ENCODE measurements at regions not wholly inside any gene's neighbourhood (a gene's known extent, or its start where the extent isn't known, plus 50 kb on each side); places are given as distances from the start of the nearest gene placed in this dataset.

DNA sequence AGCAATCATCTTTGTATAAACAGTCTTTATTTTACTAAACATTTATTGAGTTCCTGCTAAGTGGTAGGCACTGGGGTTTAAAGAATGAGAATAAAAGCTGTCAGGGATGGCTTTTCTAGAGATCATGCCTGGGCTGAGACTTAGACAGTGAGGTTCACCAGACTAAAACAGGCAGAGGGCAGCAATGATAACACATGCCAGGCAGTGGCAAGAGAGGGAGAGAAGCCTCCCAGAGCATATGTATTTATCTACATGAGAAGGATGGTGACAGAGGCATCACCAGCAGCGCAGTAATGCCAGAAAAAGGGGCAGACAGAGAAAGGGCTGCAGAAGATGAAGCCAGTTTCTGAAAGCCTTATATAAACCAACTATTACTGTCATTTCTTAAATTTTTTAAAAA lies 121.0 kb upstream of the CCDC180 start:
- Histone ChIP-seq H3K4me3 (ENCODE audit: extremely low read depth in 1 of 4, insufficient read depth in 2 of 4, low read depth in 3 of 4, low read length in 4 of 4) (no peak overlapping the region), H3K4me1 (replicated peaks in 1 of 4; ENCODE audit: control insufficient read depth in 3 of 4, insufficient read depth in 4 of 4, low read length in 3 of 4) (no peaks in the 10 kb centered on the region; a peak in 1 of 7 replicates), H3K9me3 (ENCODE audit: insufficient read depth in 2 of 2, low read depth in 1 of 2, low read length in 1 of 2) (no peaks in the 10 kb centered on the region), H4K91ac (replicated peaks; ENCODE audit: insufficient read length, low read length) (no peak overlapping the region), H2AFZ (ENCODE audit: low read length) (no peak overlapping the region), H3K4me2 (ENCODE audit: insufficient read depth in 1 of 2, low read depth in 2 of 2, low read length in 2 of 2) (no peak overlapping the region), H3K23me2 (ENCODE audit: low read depth, low read length) (no peaks in the 10 kb centered on the region), H3K18ac (ENCODE audit: extremely low read depth, low read length) (no peak overlapping the region), H2BK120ac (replicated peaks; ENCODE audit: low read depth, low read length) (no peak overlapping the region), H3K79me1 (ENCODE audit: low read depth, low read length) (no peaks in the 10 kb centered on the region), H3K27me3 (replicated peaks in 1 of 4; ENCODE audit: control insufficient read depth in 3 of 4, extremely low read depth in 1 of 4, insufficient read depth in 3 of 4, low read length in 3 of 4) (no peaks in the 10 kb centered on the region), H3K79me2 (ENCODE audit: control insufficient read depth in 1 of 2, insufficient read depth in 2 of 2, low read length in 2 of 2) (no peaks in the 10 kb centered on the region), H2BK12ac (ENCODE audit: low read depth, low read length) (no peak overlapping the region), H2BK5ac (ENCODE audit: low read depth, low read length) (no peak overlapping the region), H3K36me3 (ENCODE audit: control insufficient read depth in 2 of 4, insufficient read depth in 4 of 4, low read length in 3 of 4) (peaks cover 23 to 83% (median 52%) of the 10 kb centered on the region in 4 experiments), H4K8ac (ENCODE audit: extremely low read depth, insufficient read depth, low read length) (no peak overlapping the region), H3K27ac (ENCODE audit: low read depth, low read length) (no peak overlapping the region), H3K23ac (ENCODE audit: insufficient read length) (no peak overlapping the region), H2BK15ac (ENCODE audit: low read length) (no peak overlapping the region), H3K14ac (ENCODE audit: insufficient read length) (no peak overlapping the region), H3K4ac (replicated peaks; ENCODE audit: insufficient read length, low read depth, low read length) (no peak overlapping the region), H3K9ac (replicated peaks in 1 of 4; ENCODE audit: extremely low read depth in 1 of 4, low read depth in 3 of 4, low read length in 3 of 4) (no peak overlapping the region), H4K20me1 (replicated peaks in 1 of 2; ENCODE audit: control insufficient read depth in 1 of 2, insufficient read depth in 2 of 2, low read length in 2 of 2) (no peaks in the 10 kb centered on the region), H2BK20ac (ENCODE audit: low read length) (no peak overlapping the region), H4K5ac (ENCODE audit: insufficient read length, low read depth, low read length) (no peak overlapping the region), H3K56ac (replicated peaks; ENCODE audit: insufficient read length, low read depth, low read length) (no peak overlapping the region), H2AK5ac (ENCODE audit: low read depth, low read length) (no peak overlapping the region)
- no peak for DNase-seq (ENCODE audit: low read depth in 1 of 2, low spot score in 2 of 2)
- WGBS, 2 experiments (ENCODE audit: extremely low coverage in 1 of 2, insufficient coverage in 1 of 2, insufficient read length in 1 of 2, insufficient replicate concordance in 2 of 2, low coverage in 1 of 2, low lambda C conversion rate in 2 of 2, missing lambda C conversion rate in 1 of 2): 93% methylated on average over 1 of the region's 1 CpG; no CpG with 5 or more reads in 1 of the 2 experiments
- FAIRE-seq: no peak
- CTCF ChIA-PET (ENCODE audit: partially characterized antibody): interaction anchor here (0.6 kb wide), 1 partner anchor 110 kb away, joined by 3 read pairs; no protein-coding TSS in a partner anchor
- POLR2A ChIA-PET (ENCODE audit: partially characterized antibody): interaction anchor here (1.2 to 1.8 kb wide), 2 partner anchors 11 to 17 kb away, joined by 4 to 8 read pairs; no protein-coding TSS in a partner anchor
- TF ChIP-seq TAF7 (optimal IDR thresholded peaks at IDR 0.05; ENCODE audit: borderline replicate concordance, low read depth, low read length) (no peak), RBBP5 (IDR thresholded peaks at IDR 0.05; ENCODE audit: borderline replicate concordance, low read depth, low read length) (no peak), NANOG (IDR thresholded peaks at IDR 0.05; ENCODE audit: insufficient read depth, low read depth, low read length, poor library complexity, severe bottlenecking) (no peak), SIRT6 (IDR thresholded peaks at IDR 0.05; ENCODE audit: low read length) (no peak), BCL11A (IDR thresholded peaks at IDR 0.05; ENCODE audit: low read depth in 2 of 2, low read length in 2 of 2) (no peak), CBX8 (IDR thresholded peaks at IDR 0.05; ENCODE audit: borderline replicate concordance, low read depth, low read length) (no peak), CHD1 (IDR thresholded peaks at IDR 0.05; ENCODE audit: low read depth, low read length) (no peak), ZNF274 (IDR thresholded peaks at IDR 0.05; ENCODE audit: borderline replicate concordance, extremely low read depth, low read length) (no peak), CBX5 (IDR thresholded peaks at IDR 0.05; ENCODE audit: low read depth, low read length) (no peak), PHF8 (conservative IDR thresholded peaks at IDR 0.05; ENCODE audit: low read depth, low read length) (no peak), TCF12 (IDR thresholded peaks at IDR 0.05; ENCODE audit: low read depth, low read length) (no peak), CTBP2 (IDR thresholded peaks at IDR 0.05; ENCODE audit: borderline replicate concordance, insufficient read depth, insufficient read length, low read length) (no peak)
- TF ChIP-seq, protein P1, sequence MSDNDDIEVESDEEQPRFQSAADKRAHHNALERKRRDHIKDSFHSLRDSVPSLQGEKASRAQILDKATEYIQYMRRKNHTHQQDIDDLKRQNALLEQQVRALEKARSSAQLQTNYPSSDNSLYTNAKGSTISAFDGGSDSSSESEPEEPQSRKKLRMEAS (IDR thresholded peaks at IDR 0.05): no peak
- TF ChIP-seq, protein P2, sequence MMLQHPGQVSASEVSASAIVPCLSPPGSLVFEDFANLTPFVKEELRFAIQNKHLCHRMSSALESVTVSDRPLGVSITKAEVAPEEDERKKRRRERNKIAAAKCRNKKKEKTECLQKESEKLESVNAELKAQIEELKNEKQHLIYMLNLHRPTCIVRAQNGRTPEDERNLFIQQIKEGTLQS (IDR thresholded peaks at IDR 0.05; ENCODE audit: insufficient read depth, low read depth, low read length): no peak

Data from H1 (cell line).